Loucy (cell line): ENCODE measurements at regions not wholly inside any gene's neighbourhood (a gene's known extent, or its start where the extent isn't known, plus 50 kb on each side); places are given as distances from the start of the nearest gene placed in this dataset.

ENCODE experiments used
- H2AFZ ChIP-seq: fragments of 200-600 bp; sonication (generic); 2 replicates; pipeline ENCODE4 v1.6.0; 2016; ENCODE audit warnings: antibody characterized with exemption, mild to moderate bottlenecking, low read length, moderate library complexity
- H3F3A ChIP-seq: fragments of 200-600 bp; 2 replicates; pipeline ENCODE4 v1.6.0; 2016; ENCODE audit warnings: antibody characterized with exemption, low read depth, mild to moderate bottlenecking
- H3K27me3 ChIP-seq: fragments of 200-600 bp; sonication (generic); 2 replicates; pipeline ENCODE4 v1.6.1; 2014; ENCODE audit warnings: low read length, mild to moderate bottlenecking; ENCODE audit not compliant: insufficient read depth, poor library complexity, severe bottlenecking
- H3K36me3 ChIP-seq: fragments of 200-600 bp; sonication (generic); 2 replicates; pipeline ENCODE4 v1.6.1; 2016; ENCODE audit warnings: low read length; ENCODE audit not compliant: insufficient read depth
- H3K4me1 ChIP-seq: fragments of 200-600 bp; sonication (generic); 2 replicates; pipeline ENCODE4 v1.5.1; 2014; ENCODE audit warnings: low read length, mild to moderate bottlenecking; ENCODE audit not compliant: insufficient read depth, poor library complexity, severe bottlenecking
- H3K4me2 ChIP-seq: fragments of 200-600 bp; sonication (generic); 2 replicates; pipeline ENCODE4 v1.6.0; 2014; ENCODE audit warnings: antibody characterized with exemption, low read length, low read depth, mild to moderate bottlenecking; ENCODE audit not compliant: poor library complexity, severe bottlenecking
- H3K4me3 ChIP-seq: fragments of 200-600 bp; sonication (generic); 2 replicates; pipeline ENCODE4 v1.5.1; 2014; ENCODE audit warnings: low read length, mild to moderate bottlenecking, mixed read lengths; ENCODE audit not compliant: poor library complexity, severe bottlenecking
- H3K79me2 ChIP-seq: fragments of 200-600 bp; sonication (generic); 2 replicates; pipeline ENCODE4 v1.6.1; 2014; ENCODE audit warnings: low read length; ENCODE audit not compliant: insufficient read depth
- H3K9ac ChIP-seq: fragments of 200-600 bp; sonication (generic); 2 replicates; pipeline ENCODE4 v1.6.0; 2014; ENCODE audit warnings: mild to moderate bottlenecking, low read depth, low read length, moderate library complexity; ENCODE audit not compliant: poor library complexity, severe bottlenecking
- H3K9me2 ChIP-seq: fragments of 200-600 bp; sonication (generic); replicated peaks from 2 replicates; pipeline ENCODE4 v1.6.1; 2016; ENCODE audit warnings: low read depth, low read length, mixed read lengths
- H3K9me3 ChIP-seq: fragments of 200-600 bp; sonication (generic); 2 replicates; pipeline ENCODE4 v1.6.1; 2014; ENCODE audit warnings: mild to moderate bottlenecking, antibody characterized with exemption, low read length, low read depth; ENCODE audit not compliant: insufficient read depth
- H4K20me1 ChIP-seq: fragments of 200-600 bp; sonication (generic); 2 replicates; pipeline ENCODE4 v1.6.0; 2014; ENCODE audit warnings: antibody characterized with exemption, low read length, mild to moderate bottlenecking; ENCODE audit not compliant: insufficient read depth, poor library complexity, severe bottlenecking
- CTCF ChIP-seq: fragments of 200-600 bp; sonication (generic); conservative IDR thresholded peaks from 2 replicates; pipeline ENCODE4 v1.5.1; 2014; ENCODE audit warnings: mild to moderate bottlenecking, antibody characterized with exemption, low read length
- EZH2phosphoT487 ChIP-seq: fragments of 200-600 bp; IDR thresholded peaks from 2 replicates; pipeline ENCODE4 v1.6.1; 2018; ENCODE audit warnings: antibody characterized with exemption, mild to moderate bottlenecking, moderate library complexity, borderline replicate concordance

- H3K4me1 ChIP-seq = no peaks in the 10 kb centered on the region
- H4K20me1 ChIP-seq = no peaks in the 10 kb centered on the region
- no peaks in the 10 kb centered on the region for H3F3A ChIP-seq
- TF ChIP-seq EZH2phosphoT487 (no peak), CTCF (no peak)
- no peaks in the 10 kb centered on the region for H3K79me2 ChIP-seq
- H3K9ac ChIP-seq = no peak overlapping the region
- no peak overlapping the region for H3K4me3 ChIP-seq
- H3K27me3 ChIP-seq = no peaks in the 10 kb centered on the region
- H3K9me2 ChIP-seq = no peaks in the 10 kb centered on the region
- no peaks in the 10 kb centered on the region for H3K9me3 ChIP-seq
- H2AFZ ChIP-seq = no peak overlapping the region
- no peak overlapping the region for H3K4me2 ChIP-seq
- H3K36me3 ChIP-seq = no peaks in the 10 kb centered on the region
Measured at GRCh38 chr9:14014744-14015143, 299.2 kb downstream of the NFIB start.

GRCh38 chr9:14014218-14014617, 299.7 kb downstream of the NFIB start:
- H4K20me1 ChIP-seq = no peaks in the 10 kb centered on the region
- no peaks in the 10 kb centered on the region for H3K9me2 ChIP-seq
- H2AFZ ChIP-seq = no peak overlapping the region
- H3K36me3 ChIP-seq = no peaks in the 10 kb centered on the region
- no peak overlapping the region for H3K9ac ChIP-seq
- no peaks in the 10 kb centered on the region for H3F3A ChIP-seq
- H3K4me3 ChIP-seq = no peak overlapping the region
- H3K4me2 ChIP-seq = no peak overlapping the region
- no peaks in the 10 kb centered on the region for H3K9me3 ChIP-seq
- no peaks in the 10 kb centered on the region for H3K27me3 ChIP-seq
- H3K4me1 ChIP-seq = no peaks in the 10 kb centered on the region
- H3K79me2 ChIP-seq = no peaks in the 10 kb centered on the region
- TF ChIP-seq EZH2phosphoT487 (no peak), CTCF (no peak)

- Histone ChIP-seq H3K79me2 (no peaks in the 10 kb centered on the region), H3K9ac (no peak overlapping the region), H3K4me3 (no peak overlapping the region), H3K9me3 (no peaks in the 10 kb centered on the region), H4K20me1 (no peaks in the 10 kb centered on the region), H3K4me1 (no peaks in the 10 kb centered on the region), H3K9me2 (no peaks in the 10 kb centered on the region), H3K36me3 (no peaks in the 10 kb centered on the region), H3K4me2 (no peak overlapping the region), H2AFZ (no peak overlapping the region), H3F3A (no peaks in the 10 kb centered on the region), H3K27me3 (no peaks in the 10 kb centered on the region)
- TF ChIP-seq EZH2phosphoT487 (no peak), CTCF (no peak)
Measured at GRCh38 chr9:14011799-14012560, 302.0 kb downstream of the NFIB start.
